ENCODE measurements at regions not wholly inside any gene's neighbourhood (a gene's known extent, or its start where the extent isn't known, plus 50 kb on each side); places are given as distances from the start of the nearest gene placed in this dataset.

DNA sequence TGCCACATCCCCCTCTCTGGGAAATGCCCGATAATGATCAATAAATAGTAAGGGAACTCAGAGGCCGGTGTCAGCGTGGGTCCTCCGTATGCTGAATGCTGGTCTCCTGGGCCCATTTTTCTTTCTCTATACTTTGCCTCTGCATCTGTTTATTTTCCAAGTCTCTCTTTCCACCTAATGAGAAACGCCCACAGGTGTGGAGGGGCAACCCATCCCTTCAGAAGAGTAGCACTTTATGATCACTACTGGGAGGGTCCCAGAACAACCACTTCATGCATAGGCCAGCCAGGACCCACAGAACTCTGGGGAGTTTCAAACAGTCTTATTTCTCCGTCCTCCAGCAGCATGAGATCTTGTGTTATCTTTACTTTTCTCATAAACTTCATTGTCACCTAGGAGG is 100.1 kb downstream of the CEP44 start:
- TF ChIP-seq, protein P1, sequence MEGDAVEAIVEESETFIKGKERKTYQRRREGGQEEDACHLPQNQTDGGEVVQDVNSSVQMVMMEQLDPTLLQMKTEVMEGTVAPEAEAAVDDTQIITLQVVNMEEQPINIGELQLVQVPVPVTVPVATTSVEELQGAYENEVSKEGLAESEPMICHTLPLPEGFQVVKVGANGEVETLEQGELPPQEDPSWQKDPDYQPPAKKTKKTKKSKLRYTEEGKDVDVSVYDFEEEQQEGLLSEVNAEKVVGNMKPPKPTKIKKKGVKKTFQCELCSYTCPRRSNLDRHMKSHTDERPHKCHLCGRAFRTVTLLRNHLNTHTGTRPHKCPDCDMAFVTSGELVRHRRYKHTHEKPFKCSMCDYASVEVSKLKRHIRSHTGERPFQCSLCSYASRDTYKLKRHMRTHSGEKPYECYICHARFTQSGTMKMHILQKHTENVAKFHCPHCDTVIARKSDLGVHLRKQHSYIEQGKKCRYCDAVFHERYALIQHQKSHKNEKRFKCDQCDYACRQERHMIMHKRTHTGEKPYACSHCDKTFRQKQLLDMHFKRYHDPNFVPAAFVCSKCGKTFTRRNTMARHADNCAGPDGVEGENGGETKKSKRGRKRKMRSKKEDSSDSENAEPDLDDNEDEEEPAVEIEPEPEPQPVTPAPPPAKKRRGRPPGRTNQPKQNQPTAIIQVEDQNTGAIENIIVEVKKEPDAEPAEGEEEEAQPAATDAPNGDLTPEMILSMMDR (IDR thresholded peaks at IDR 0.05; ENCODE audit: insufficient read depth, low read length) = no peak
- TF ChIP-seq SPI1 (IDR thresholded peaks at IDR 0.05; ENCODE audit: borderline replicate concordance, low read depth) (no peak), POLR2AphosphoS5 (IDR thresholded peaks at IDR 0.05; ENCODE audit: low read depth) (no peak), REST (IDR thresholded peaks at IDR 0.05; ENCODE audit: insufficient replicate concordance, low read depth) (no peak), GABPA (IDR thresholded peaks at IDR 0.05; ENCODE audit: low read depth) (no peak)
